Hypothalamus (tissue), 51 donors: ENCODE measurements at regions not wholly inside any gene's neighbourhood (a gene's known extent, or its start where the extent isn't known, plus 50 kb on each side); places are given as distances from the start of the nearest gene placed in this dataset.

Experiments used
- DNase-seq, 51 donors: peaks; one replicate each; lab custom pipeline; 2025; lab: John Stamatoyannopoulos, UW

- DNase-seq: no peak
These were observed 685.5 kb downstream of the KCTD8 start for GRCh38 chr4:43763029-43763610.

- DNase-seq: no peak
These were observed 683.1 kb downstream of the KCTD8 start for GRCh38 chr4:43765514-43765913.

GRCh38 chr4:43766648-43767047 is 682.0 kb downstream of the KCTD8 start:
- DNase-seq: no peak

GRCh38 chr4:43776371-43776770 is 672.2 kb downstream of the KCTD8 start:
- DNase-seq: no peak

GRCh38 chr4:43778187-43778915 is 670.3 kb downstream of the KCTD8 start:
- no peak for DNase-seq

GRCh38 chr4:43781125-43781524 is 667.5 kb downstream of the KCTD8 start:
- no peak for DNase-seq

- DNase-seq: no peak
These were observed 666.2 kb downstream of the KCTD8 start for GRCh38 chr4:43782391-43782790.

GRCh38 chr4:43816116-43816515 is 632.5 kb downstream of the KCTD8 start:
- no peak for DNase-seq

- no peak for DNase-seq
These were observed 626.0 kb downstream of the KCTD8 start for GRCh38 chr4:43822621-43823020.

GRCh38 chr4:43835869-43836268 is 612.7 kb downstream of the KCTD8 start:
- DNase-seq: no peak

- DNase-seq: no peak
These were observed 611.4 kb downstream of the KCTD8 start for GRCh38 chr4:43837171-43837570.

- no peak for DNase-seq
These were observed 611.0 kb downstream of the KCTD8 start for GRCh38 chr4:43837604-43838003.

- DNase-seq: no peak
These were observed 606.0 kb downstream of the KCTD8 start for GRCh38 chr4:43842594-43842993.

- DNase-seq: no peak
These were observed 605.1 kb downstream of the KCTD8 start for GRCh38 chr4:43843501-43843900.

- peak in 1 of 51 donors; percentile 1 for DNase-seq
These were observed 602.5 kb downstream of the KCTD8 start for GRCh38 chr4:43846111-43846587.

- no peak for DNase-seq
These were observed 594.9 kb downstream of the KCTD8 start for GRCh38 chr4:43853565-43854264.

GRCh38 chr4:43855283-43855682 is 593.3 kb downstream of the KCTD8 start:
- DNase-seq: no peak

- no peak for DNase-seq
These were observed 583.9 kb downstream of the KCTD8 start for GRCh38 chr4:43864616-43865146.

GRCh38 chr4:43867908-43868307 is 580.7 kb downstream of the KCTD8 start:
- no peak for DNase-seq

- no peak for DNase-seq
These were observed 573.0 kb downstream of the KCTD8 start for GRCh38 chr4:43875655-43876054.

- no peak for DNase-seq
These were observed 566.1 kb downstream of the KCTD8 start for GRCh38 chr4:43882470-43882869.

- DNase-seq: no peak
These were observed 562.4 kb downstream of the KCTD8 start for GRCh38 chr4:43886196-43886595.
